ENCODE measurements at regions not wholly inside any gene's neighbourhood (a gene's known extent, or its start where the extent isn't known, plus 50 kb on each side); places are given as distances from the start of the nearest gene placed in this dataset.

DNA sequence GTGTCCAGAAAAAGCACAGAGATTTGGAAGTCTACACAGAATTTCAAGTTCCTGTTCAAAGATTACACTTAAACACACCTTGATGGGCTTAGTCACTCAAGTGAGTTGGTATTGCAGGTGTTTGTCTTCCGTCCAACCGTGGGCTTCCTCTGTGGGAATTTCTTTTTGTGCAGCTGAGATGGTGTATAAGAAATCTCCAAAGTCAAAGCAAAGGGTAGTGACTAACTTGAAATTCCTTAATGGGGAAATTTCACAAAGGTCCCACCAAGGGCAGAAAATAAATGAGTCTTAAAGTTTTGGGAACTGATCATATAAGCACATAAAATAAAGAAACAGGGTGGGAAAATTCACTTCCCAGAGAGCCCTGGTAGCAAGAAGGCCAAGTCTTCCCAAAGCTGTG lies 102.0 kb upstream of the TNFAIP3 start:
- Histone ChIP-seq H3K27me3 (ENCODE audit: control insufficient read depth, insufficient read depth, low read length) (no peaks in the 10 kb centered on the region), H3K27ac (ENCODE audit: low read depth, low read length) (no peak overlapping the region), H3K9me3 (ENCODE audit: control insufficient read depth, insufficient read depth, low read length) (no peaks in the 10 kb centered on the region), H3K4me3 (ENCODE audit: low read depth, low read length) (no peak overlapping the region)
- ChIA-PET CTCF (interaction anchor here (0.6 to 0.9 kb wide), 2 partner anchors 18 to 71 kb away, joined by 3 read pairs; no protein-coding TSS in a partner anchor), POLR2A (no interaction called here)
- DNase-seq (ENCODE audit: low read depth, low spot score): no peak
- TF ChIP-seq, protein P1, sequence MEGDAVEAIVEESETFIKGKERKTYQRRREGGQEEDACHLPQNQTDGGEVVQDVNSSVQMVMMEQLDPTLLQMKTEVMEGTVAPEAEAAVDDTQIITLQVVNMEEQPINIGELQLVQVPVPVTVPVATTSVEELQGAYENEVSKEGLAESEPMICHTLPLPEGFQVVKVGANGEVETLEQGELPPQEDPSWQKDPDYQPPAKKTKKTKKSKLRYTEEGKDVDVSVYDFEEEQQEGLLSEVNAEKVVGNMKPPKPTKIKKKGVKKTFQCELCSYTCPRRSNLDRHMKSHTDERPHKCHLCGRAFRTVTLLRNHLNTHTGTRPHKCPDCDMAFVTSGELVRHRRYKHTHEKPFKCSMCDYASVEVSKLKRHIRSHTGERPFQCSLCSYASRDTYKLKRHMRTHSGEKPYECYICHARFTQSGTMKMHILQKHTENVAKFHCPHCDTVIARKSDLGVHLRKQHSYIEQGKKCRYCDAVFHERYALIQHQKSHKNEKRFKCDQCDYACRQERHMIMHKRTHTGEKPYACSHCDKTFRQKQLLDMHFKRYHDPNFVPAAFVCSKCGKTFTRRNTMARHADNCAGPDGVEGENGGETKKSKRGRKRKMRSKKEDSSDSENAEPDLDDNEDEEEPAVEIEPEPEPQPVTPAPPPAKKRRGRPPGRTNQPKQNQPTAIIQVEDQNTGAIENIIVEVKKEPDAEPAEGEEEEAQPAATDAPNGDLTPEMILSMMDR (IDR thresholded peaks at IDR 0.05; ENCODE audit: low read depth, low read length): no peak

DNA sequence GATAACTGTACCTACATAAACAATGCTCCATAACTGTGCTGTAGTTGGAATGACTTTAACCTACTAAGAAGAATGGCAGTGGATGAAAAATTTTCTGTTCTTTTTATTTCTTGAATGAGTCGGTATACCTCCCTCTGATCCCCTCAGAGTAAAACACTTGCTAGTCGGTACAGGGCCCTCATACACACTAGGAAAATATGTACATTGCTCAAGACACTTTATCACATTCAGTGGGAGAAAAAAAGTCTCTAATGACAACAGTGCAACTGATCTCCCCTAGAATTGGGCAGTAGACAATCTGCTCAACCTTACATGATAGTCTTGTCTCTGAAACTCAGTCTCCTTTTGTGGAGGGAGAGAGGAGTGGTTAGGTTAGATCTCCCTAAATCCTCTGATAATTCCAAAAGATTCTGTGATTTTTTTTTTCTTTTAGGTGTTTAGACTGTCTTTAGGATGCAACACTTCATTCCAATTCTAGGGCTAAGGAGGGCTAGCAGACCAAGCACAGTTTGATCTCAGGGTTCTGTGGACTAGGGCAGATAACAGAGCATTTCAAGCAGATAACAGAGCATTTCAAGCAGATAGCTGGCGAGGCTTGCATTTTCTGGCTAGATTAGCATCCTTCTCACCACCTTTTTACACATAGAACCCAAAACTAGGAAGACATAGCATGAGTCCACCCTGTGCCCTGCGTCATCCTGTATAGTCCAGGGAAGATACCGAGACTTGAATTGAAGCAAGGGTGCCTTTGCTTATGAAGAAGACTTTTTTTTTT lies 100.3 kb upstream of the TNFAIP3 start:
- H3K27ac ChIP-seq (ENCODE audit: low read depth, low read length): no peak overlapping the region
- ChIA-PET POLR2A (no interaction called here), CTCF (no interaction called here)
- DNase-seq (ENCODE audit: low read depth, low spot score): no peak
- TF ChIP-seq, protein P1 (IDR thresholded peaks at IDR 0.05; ENCODE audit: low read depth, low read length): no peak
- no peak overlapping the region for H3K4me3 ChIP-seq (ENCODE audit: low read depth, low read length)
- H3K9me3 ChIP-seq (ENCODE audit: control insufficient read depth, insufficient read depth, low read length): no peaks in the 10 kb centered on the region
- no peaks in the 10 kb centered on the region for H3K27me3 ChIP-seq (ENCODE audit: control insufficient read depth, insufficient read depth, low read length)

DNA sequence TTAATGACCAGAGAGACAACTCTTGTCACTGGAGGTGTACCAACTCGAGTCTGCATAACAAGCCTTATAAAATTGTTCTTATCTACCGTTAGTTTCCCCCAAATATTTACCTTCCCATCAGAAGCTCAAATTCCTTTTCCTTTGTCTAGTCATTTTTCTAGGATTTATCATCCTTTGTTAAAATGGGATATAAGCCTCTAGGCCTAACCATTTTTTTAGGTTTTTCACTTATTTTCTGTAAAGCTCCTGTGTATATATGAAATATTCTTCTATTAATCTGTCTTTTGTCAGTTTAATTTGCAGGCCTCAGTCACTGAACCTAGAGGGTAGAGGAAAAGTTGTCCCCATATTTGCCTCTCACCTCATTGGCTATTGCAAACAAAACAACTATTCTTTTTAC lies 99.6 kb upstream of the TNFAIP3 start:
- Histone ChIP-seq H3K9me3 (ENCODE audit: control insufficient read depth, insufficient read depth, low read length) (no peaks in the 10 kb centered on the region), H3K27me3 (ENCODE audit: control insufficient read depth, insufficient read depth, low read length) (no peaks in the 10 kb centered on the region), H3K4me3 (ENCODE audit: low read depth, low read length) (no peak overlapping the region), H3K27ac (ENCODE audit: low read depth, low read length) (no peak overlapping the region)
- ChIA-PET CTCF (interaction anchor here (1.4 kb wide), 1 partner anchor 22 kb away, joined by 4 read pairs; no protein-coding TSS in a partner anchor), POLR2A (no interaction called here)
- no peak for DNase-seq (ENCODE audit: low read depth, low spot score)
- TF ChIP-seq, protein P1 (IDR thresholded peaks at IDR 0.05; ENCODE audit: low read depth, low read length): no peak

DNA sequence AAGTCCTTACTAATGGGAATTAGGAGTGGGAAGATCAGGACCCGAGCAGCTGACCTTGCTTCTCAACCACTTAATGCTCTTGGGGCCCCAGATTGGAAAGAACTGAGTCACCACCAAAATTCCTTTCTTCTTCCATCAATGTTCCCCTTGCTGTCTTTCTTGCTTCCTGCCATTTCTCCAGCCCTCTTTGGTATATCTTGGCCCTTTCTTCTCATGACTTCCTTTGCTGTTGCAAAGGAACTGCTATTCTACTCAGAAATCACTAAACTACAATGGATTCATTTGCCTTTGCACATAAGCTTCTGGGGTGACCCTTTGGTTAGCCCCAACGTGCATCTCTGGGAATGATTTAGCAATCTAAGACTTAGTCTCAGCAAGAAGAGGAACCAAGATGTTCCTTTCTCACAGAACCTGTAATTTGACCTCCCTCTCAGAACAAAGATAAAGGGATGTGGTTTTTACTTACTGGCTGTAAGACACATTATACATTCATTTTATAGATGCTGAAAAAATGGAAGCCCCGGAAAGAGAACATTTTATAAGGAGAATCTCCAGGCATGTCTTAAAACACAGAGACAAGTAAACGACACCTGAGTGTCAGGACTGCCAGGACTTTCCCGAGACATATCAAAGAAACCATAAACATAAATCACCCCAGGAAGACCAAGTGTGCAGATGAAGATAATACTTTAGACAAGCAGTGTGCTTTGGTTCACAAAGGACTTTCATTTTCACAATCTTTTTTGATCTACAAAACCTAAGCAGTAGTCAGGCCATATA lies 99.0 kb upstream of the TNFAIP3 start:
- Histone ChIP-seq H3K27me3 (ENCODE audit: control insufficient read depth, insufficient read depth, low read length) (no peaks in the 10 kb centered on the region), H3K9me3 (ENCODE audit: control insufficient read depth, insufficient read depth, low read length) (no peaks in the 10 kb centered on the region), H3K27ac (ENCODE audit: low read depth, low read length) (no peak overlapping the region), H3K4me3 (ENCODE audit: low read depth, low read length) (no peak overlapping the region)
- POLR2A ChIA-PET: no interaction called here
- DNase-seq (ENCODE audit: low read depth, low spot score): no peak
- TF ChIP-seq, protein P1 (IDR thresholded peaks at IDR 0.05; ENCODE audit: low read depth, low read length): no peak
- CTCF ChIA-PET: interaction anchor here (1.4 kb wide), 1 partner anchor 23 kb away, joined by 4 read pairs; no protein-coding TSS in a partner anchor

DNA sequence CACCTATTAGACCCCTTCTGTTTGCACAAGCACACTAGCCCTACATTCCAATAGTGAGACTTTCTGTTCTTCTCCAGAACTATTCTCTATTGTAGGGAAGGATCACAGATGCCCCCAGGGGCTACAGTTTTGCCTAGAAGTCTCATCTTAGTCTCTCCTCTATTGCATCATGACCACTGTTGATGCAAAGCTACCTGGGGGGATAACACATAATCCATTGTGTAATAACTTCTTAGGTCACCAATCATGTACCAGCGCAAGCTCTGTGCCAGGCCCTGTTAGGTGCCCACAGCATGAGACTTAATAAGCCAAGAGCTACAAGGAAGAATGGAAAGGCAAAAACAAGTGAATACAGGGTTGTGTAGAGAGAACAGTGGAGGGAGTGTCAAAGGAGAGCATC lies 98.1 kb upstream of the TNFAIP3 start:
- no peak overlapping the region for H3K4me3 ChIP-seq (ENCODE audit: low read depth, low read length)
- ChIA-PET CTCF (interaction anchor here (1.4 kb wide), 1 partner anchor 24 kb away, joined by 4 read pairs; no protein-coding TSS in a partner anchor), POLR2A (no interaction called here)
- no peak for DNase-seq (ENCODE audit: low read depth, low spot score)
- no peak overlapping the region for H3K27ac ChIP-seq (ENCODE audit: low read depth, low read length)
- H3K9me3 ChIP-seq (ENCODE audit: control insufficient read depth, insufficient read depth, low read length): no peaks in the 10 kb centered on the region
- no peaks in the 10 kb centered on the region for H3K27me3 ChIP-seq (ENCODE audit: control insufficient read depth, insufficient read depth, low read length)
- TF ChIP-seq, protein P1 (IDR thresholded peaks at IDR 0.05; ENCODE audit: low read depth, low read length): no peak

Measured in AG04450 (cell line).